ENCODE measurements at regions not wholly inside any gene's neighbourhood (a gene's known extent, or its start where the extent isn't known, plus 50 kb on each side); places are given as distances from the start of the nearest gene placed in this dataset.

DNA sequence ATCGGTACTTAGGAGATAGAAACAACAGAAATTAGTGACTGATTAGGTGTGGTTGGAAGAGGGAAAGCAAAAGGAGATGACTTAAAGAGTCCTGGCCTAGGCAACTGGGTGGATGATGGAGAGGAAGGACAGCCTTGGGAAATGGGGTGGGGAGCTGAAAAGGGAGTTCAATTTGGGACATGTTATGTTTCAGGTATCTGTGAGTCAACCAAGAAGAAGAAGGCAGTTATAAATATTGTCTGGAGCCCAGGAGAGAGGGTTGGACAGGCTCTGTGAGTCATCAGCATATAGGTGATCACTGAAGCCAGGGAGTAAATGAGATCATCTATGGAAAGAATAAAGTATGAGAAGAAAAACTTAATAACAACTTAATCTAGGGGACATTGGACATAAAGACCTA lies 357.7 kb downstream of the NPR3 start:
- TF ChIP-seq POLR2AphosphoS5 (IDR thresholded peaks at IDR 0.05) (no peak), CTCF (IDR thresholded peaks at IDR 0.05) (no peak), EP300 (IDR thresholded peaks at IDR 0.05) (no peak)
